Omental fat pad (tissue), 3 donors: ENCODE measurements at regions not wholly inside any gene's neighbourhood (a gene's known extent, or its start where the extent isn't known, plus 50 kb on each side); places are given as distances from the start of the nearest gene placed in this dataset.

Source experiments
- ATAC-seq: fragments of 150-250 bp; one replicate; pipeline ENCODE4 v1.9.1; 2016; ENCODE audit warnings: mild to moderate bottlenecking, moderate library complexity; ENCODE audit not compliant: low FRiP score
- DNase-seq: peaks from one replicate; pipeline ENCODE4 v3.0.0-alpha.2; 2019; ENCODE audit warnings: low spot score
- CTCF ChIP-seq, 3 donors: fragments of 450-650 bp; IDR thresholded peaks; one replicate each; pipeline ENCODE4 v1.5.1; 2016 to 2017; ENCODE audit warnings: antibody characterized with exemption in 3 of 3, mild to moderate bottlenecking in 3 of 3, moderate library complexity in 2 of 3

- no peak for DNase-seq
- ATAC-seq, result no peak
- TF ChIP-seq CTCF (IDR thresholded peaks at IDR 0.05), result no peak
Measured at GRCh38 chr3:170762064-170762463, 107.9 kb downstream of the RPL22L1 start.

GRCh38 chr3:170761103-170761502 lies 108.9 kb downstream of the RPL22L1 start:
- DNase-seq (no peak), ATAC-seq (no peak)
- TF ChIP-seq CTCF (IDR thresholded peaks at IDR 0.05), result no peak

- ATAC-seq (peak; percentile 27), DNase-seq (no peak)
- no peak for TF ChIP-seq CTCF (IDR thresholded peaks at IDR 0.05)
Measured at GRCh38 chr3:170760174-170760526, 109.8 kb downstream of the RPL22L1 start.

- ATAC-seq, result peak; percentile 7
- DNase-seq, result no peak
- TF ChIP-seq CTCF (IDR thresholded peaks at IDR 0.05), result no peak
Measured at GRCh38 chr3:170759511-170760173, 110.4 kb downstream of the RPL22L1 start.

- no peak for ATAC-seq
- no peak for TF ChIP-seq CTCF (IDR thresholded peaks at IDR 0.05)
Measured at GRCh38 chr3:170757038-170757437, 113.0 kb downstream of the RPL22L1 start.

GRCh38 chr3:170754311-170754693 lies 115.7 kb downstream of the RPL22L1 start:
- ATAC-seq (no peak), DNase-seq (no peak)
- no peak for TF ChIP-seq CTCF (IDR thresholded peaks at IDR 0.05)

More at GRCh38 chr3:170757038-170757437, 113.0 kb downstream of the RPL22L1 start:
- DNase-seq, result no peak
